ENCODE measurements at regions not wholly inside any gene's neighbourhood (a gene's known extent, or its start where the extent isn't known, plus 50 kb on each side); places are given as distances from the start of the nearest gene placed in this dataset.

DNA sequence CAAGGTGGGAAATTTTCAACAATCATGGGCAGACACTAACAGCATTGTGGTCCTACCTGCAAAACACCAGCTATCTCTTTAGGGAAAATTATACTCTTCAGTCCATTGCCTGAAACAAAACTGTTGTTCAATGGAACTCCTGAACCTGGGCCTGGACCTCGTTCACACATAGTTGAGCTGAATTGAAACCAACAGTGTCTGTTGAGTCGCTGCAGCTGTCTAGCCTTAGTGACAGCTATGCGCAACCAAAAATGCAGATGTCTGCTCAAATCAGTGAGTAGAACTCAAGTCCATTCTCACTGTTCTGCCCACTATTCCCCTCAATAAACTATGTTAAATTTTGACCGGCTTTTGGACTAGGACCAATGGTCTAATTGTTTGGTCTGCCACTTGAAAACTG, 286.2 kb downstream of the TFAP2A start:
- FAIRE-seq, result no peak
- no peak for TF ChIP-seq CTCF (IDR thresholded peaks at IDR 0.05; ENCODE audit: insufficient read depth, missing control alignments)

GRCh38 chr6:10122164-10122563, 292.7 kb downstream of the TFAP2A start:
- DNase-seq (ENCODE audit: insufficient read length, low spot score) (no peak), FAIRE-seq (no peak)
- no peak for TF ChIP-seq CTCF (IDR thresholded peaks at IDR 0.05; ENCODE audit: insufficient read depth, missing control alignments)

More for the DNA sequence above, 286.2 kb downstream of the TFAP2A start:
- DNase-seq (ENCODE audit: insufficient read length, low spot score), result no peak

DNA sequence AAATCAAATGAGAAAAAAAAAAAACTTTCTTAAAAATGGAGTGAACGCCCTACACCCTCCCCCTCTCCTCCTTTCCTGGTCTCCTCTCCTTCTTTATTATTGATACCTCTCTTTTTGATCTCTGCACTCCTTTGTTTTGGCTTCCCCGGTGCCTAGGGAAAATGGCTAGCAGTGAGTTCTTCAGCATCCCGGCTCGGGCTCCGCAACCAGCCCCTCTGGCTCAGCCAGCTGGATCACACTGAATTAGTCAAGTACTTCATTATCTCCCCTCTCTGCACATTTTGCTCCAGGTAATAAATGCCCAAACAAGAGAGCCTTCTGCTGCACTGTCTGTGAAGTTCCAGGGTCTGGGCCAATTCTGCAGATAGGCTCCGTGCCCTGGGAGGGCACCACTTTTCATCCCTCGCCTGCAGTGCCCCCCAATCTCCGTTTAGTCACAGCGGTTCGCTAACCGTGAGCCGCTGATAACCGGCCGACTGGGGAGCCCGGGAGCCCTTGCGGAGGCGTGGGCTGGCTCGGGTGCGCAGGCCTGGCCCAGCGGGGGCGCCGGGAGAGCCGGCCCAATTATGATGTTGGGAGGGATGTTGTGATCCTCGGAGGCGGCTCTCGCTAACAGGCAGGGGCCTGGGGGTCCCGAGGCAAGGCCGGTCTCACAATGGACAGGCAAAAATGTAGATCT, 301.9 kb downstream of the TFAP2A start:
- no peak for FAIRE-seq
- DNase-seq (ENCODE audit: insufficient read length, low spot score), result no peak
- TF ChIP-seq CTCF (IDR thresholded peaks at IDR 0.05; ENCODE audit: insufficient read depth, missing control alignments), result no peak

GRCh38 chr6:10111975-10112374, 302.9 kb downstream of the TFAP2A start:
- TF ChIP-seq CTCF (IDR thresholded peaks at IDR 0.05; ENCODE audit: insufficient read depth, missing control alignments), result no peak
- no peak for FAIRE-seq

DNA sequence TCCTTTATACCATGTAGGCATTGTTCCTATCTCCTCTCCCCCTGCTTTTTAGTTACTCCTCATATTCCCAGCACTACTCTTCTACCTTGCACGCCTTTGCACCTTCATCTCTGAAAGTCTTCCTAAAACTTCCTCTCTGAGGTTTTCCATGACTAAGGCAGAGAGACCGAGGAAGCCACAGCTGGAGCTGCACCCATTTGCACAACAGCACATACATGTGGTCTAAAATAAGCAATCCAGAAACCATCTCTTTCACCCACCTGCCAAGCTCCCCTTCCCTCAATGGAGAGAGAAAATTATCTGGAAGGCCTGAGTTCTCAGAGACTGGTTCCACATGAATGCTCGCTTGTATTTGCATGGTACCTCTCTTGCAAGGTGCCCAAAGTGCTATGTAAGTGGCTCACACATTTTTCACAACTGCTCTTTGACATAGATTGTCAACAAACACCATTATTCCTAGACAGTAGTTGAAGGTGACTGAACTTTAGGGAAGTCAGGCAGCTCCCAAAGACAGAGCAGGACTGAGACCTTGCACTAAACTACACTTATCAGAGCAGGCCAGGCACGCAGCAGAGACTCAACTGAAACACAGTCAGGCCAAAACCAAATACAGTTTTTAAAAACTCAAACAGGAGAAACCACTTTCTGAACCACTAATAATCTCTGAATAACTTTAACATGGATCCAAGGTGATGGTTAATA, 313.2 kb downstream of the TFAP2A start:
- FAIRE-seq (no peak), DNase-seq (ENCODE audit: insufficient read length, low spot score) (no peak)
- no peak for TF ChIP-seq CTCF (IDR thresholded peaks at IDR 0.05; ENCODE audit: insufficient read depth, missing control alignments)

More at GRCh38 chr6:10111975-10112374, 302.9 kb downstream of the TFAP2A start:
- no peak for DNase-seq (ENCODE audit: insufficient read length, low spot score)

DNA sequence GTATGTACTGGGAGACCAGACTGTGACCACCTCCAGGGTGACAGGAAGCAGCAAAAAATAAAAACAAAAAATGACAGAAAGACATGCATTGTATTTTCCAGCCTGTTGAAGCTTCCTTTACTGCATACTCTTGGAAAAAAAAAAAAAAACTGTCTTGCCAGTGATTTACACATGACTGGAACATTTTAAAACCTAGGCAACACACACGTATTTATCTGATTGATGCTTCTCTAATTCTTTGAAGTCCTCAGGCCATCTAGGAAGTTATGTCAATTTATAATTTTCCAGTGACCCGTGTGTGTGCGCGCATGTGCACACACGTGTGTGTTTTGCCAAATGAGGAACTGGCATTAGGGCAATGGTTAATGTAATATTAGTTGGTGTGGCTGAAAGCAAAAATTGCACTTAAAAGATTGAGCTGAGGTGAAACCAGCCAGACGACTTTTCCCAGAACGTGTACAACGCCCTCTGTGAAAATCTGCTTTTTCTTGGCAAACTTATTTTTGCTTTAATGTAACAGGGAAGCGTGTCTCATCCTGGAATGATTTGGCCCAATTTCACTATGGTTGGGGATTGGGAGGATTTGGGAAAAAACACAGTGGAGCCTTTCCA, 315.2 kb downstream of the TFAP2A start:
- no peak for TF ChIP-seq CTCF (IDR thresholded peaks at IDR 0.05; ENCODE audit: insufficient read depth, missing control alignments)
- FAIRE-seq (no peak), DNase-seq (ENCODE audit: insufficient read length, low spot score) (no peak)

Data from D721Med (cell line).